ENCODE measurements at regions not wholly inside any gene's neighbourhood (a gene's known extent, or its start where the extent isn't known, plus 50 kb on each side); places are given as distances from the start of the nearest gene placed in this dataset.

- TF ChIP-seq GATA2 (IDR thresholded peaks at IDR 0.05; ENCODE audit: low read depth, low read length) (no peak), GATA3 (IDR thresholded peaks at IDR 0.05; ENCODE audit: low read depth, low read length) (no peak)
Measured at GRCh38 chr2:81462420-81462819, 1157.9 kb upstream of the LRRTM1 start.

Data from SH-SY5Y (cell line).